22Rv1 (cell line): ENCODE measurements at regions not wholly inside any gene's neighbourhood (a gene's known extent, or its start where the extent isn't known, plus 50 kb on each side); places are given as distances from the start of the nearest gene placed in this dataset.

ENCODE experiments used
- CTCF ChIP-seq: fragments of 450-650 bp; IDR thresholded peaks from 2 replicates; pipeline ENCODE4 v1.5.1; 2017; ENCODE audit warnings: mild to moderate bottlenecking
- ZFX ChIP-seq: fragments of 450-650 bp; IDR thresholded peaks from 2 replicates; pipeline ENCODE4 v1.6.1; 2017; ENCODE audit warnings: antibody characterized with exemption, borderline replicate concordance

- TF ChIP-seq CTCF (no peak), ZFX (no peak)
Observed at GRCh38 chr2:41936771-41937463, 110.9 kb upstream of the PKDCC start.
